Neural progenitor cell (in vitro differentiated cells): ENCODE measurements at regions not wholly inside any gene's neighbourhood (a gene's known extent, or its start where the extent isn't known, plus 50 kb on each side); places are given as distances from the start of the nearest gene placed in this dataset.

Experiments
- EZH2 ChIP-seq: fragments of 200-600 bp; sonication (generic); IDR thresholded peaks from 2 replicates; pipeline ENCODE4 v1.6.1; 2017; ENCODE audit warnings: antibody characterized with exemption, mild to moderate bottlenecking, moderate library complexity
- EZH2phosphoT487 ChIP-seq: fragments of 200-600 bp; sonication (generic); IDR thresholded peaks from 2 replicates; pipeline ENCODE4 v1.6.1; 2017; ENCODE audit warnings: antibody characterized with exemption
- TF ChIP-seq, protein P1 (sequence below): fragments of 200-600 bp; sonication (generic); IDR thresholded peaks from 2 replicates; pipeline ENCODE4 v1.5.1; 2017; ENCODE audit warnings: antibody characterized with exemption, mild to moderate bottlenecking

DNA sequence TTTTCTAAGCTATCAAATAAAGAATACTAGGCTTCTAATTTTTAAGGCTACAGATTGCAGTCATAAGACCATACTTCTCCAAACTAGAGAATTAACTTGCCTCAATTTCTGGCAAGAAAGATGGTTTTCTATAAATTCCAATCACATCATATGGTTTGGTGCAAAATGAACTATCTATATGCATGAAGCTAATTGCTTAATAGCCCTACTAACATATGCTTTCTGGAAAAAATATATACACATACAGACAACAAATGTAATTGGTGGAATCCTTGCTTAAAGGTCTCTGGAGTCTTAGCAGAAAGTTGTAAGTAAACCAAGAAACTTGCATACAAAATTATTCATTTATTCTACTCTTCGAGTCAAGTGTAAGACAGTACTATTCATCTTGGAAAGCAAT, 113.1 kb upstream of the NANOGP8 start:
- TF ChIP-seq EZH2phosphoT487 = no peak
- TF ChIP-seq, protein P1, sequence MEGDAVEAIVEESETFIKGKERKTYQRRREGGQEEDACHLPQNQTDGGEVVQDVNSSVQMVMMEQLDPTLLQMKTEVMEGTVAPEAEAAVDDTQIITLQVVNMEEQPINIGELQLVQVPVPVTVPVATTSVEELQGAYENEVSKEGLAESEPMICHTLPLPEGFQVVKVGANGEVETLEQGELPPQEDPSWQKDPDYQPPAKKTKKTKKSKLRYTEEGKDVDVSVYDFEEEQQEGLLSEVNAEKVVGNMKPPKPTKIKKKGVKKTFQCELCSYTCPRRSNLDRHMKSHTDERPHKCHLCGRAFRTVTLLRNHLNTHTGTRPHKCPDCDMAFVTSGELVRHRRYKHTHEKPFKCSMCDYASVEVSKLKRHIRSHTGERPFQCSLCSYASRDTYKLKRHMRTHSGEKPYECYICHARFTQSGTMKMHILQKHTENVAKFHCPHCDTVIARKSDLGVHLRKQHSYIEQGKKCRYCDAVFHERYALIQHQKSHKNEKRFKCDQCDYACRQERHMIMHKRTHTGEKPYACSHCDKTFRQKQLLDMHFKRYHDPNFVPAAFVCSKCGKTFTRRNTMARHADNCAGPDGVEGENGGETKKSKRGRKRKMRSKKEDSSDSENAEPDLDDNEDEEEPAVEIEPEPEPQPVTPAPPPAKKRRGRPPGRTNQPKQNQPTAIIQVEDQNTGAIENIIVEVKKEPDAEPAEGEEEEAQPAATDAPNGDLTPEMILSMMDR = no peak
- TF ChIP-seq EZH2 = no peak
